ENCODE measurements at regions not wholly inside any gene's neighbourhood (a gene's known extent, or its start where the extent isn't known, plus 50 kb on each side); places are given as distances from the start of the nearest gene placed in this dataset.

GRCh38 chr6:103062136-103062535 is 1668.6 kb downstream of the GRIK2 start:
- no peaks in the 10 kb centered on the region for H3K27me3 ChIP-seq
- no peaks in the 10 kb centered on the region for H3K9me3 ChIP-seq (ENCODE audit: low read depth)
- DNase-seq (ENCODE audit: low read depth in 1 of 2, low spot score in 1 of 2): no peak
- no peak overlapping the region for H3K4me3 ChIP-seq
- H3K4me1 ChIP-seq (ENCODE audit: low read depth): no peaks in the 10 kb centered on the region
- H3K27ac ChIP-seq: no peak overlapping the region
- no peaks in the 10 kb centered on the region for H3K36me3 ChIP-seq
- no peak for TF ChIP-seq CTCF (IDR thresholded peaks at IDR 0.05; ENCODE audit: low read depth, low read length)

- no peak for DNase-seq (ENCODE audit: low read depth in 1 of 2, low spot score in 1 of 2)
- H3K27ac ChIP-seq: no peak overlapping the region
- H3K4me3 ChIP-seq: no peak overlapping the region
- H3K4me1 ChIP-seq (ENCODE audit: low read depth): no peaks in the 10 kb centered on the region
- TF ChIP-seq CTCF (IDR thresholded peaks at IDR 0.05; ENCODE audit: low read depth, low read length): no peak
- H3K9me3 ChIP-seq (ENCODE audit: low read depth): no peaks in the 10 kb centered on the region
- H3K27me3 ChIP-seq: no peaks in the 10 kb centered on the region
- no peaks in the 10 kb centered on the region for H3K36me3 ChIP-seq
Measured at GRCh38 chr6:103047567-103047966, 1654.1 kb downstream of the GRIK2 start.

GRCh38 chr6:103042336-103042735 is 1648.8 kb downstream of the GRIK2 start:
- Histone ChIP-seq H3K4me3 (no peak overlapping the region), H3K9me3 (ENCODE audit: low read depth) (no peaks in the 10 kb centered on the region), H3K27ac (no peak overlapping the region), H3K36me3 (no peaks in the 10 kb centered on the region), H3K4me1 (ENCODE audit: low read depth) (no peaks in the 10 kb centered on the region), H3K27me3 (no peaks in the 10 kb centered on the region)
- no peak for DNase-seq (ENCODE audit: low read depth in 1 of 2, low spot score in 1 of 2)
- TF ChIP-seq CTCF (IDR thresholded peaks at IDR 0.05; ENCODE audit: low read depth, low read length): no peak

GRCh38 chr6:103036846-103037245 is 1643.3 kb downstream of the GRIK2 start:
- no peak overlapping the region for H3K4me3 ChIP-seq

GRCh38 chr6:103027271-103027931 is 1633.9 kb downstream of the GRIK2 start:
- no peak overlapping the region for H3K27ac ChIP-seq
- TF ChIP-seq CTCF (IDR thresholded peaks at IDR 0.05; ENCODE audit: low read depth, low read length): no peak

More at GRCh38 chr6:103036846-103037245, 1643.3 kb downstream of the GRIK2 start:
- no peak for TF ChIP-seq CTCF (IDR thresholded peaks at IDR 0.05; ENCODE audit: low read depth, low read length)
- Histone ChIP-seq H3K27ac (no peak overlapping the region), H3K36me3 (no peaks in the 10 kb centered on the region), H3K9me3 (ENCODE audit: low read depth) (no peaks in the 10 kb centered on the region), H3K4me1 (ENCODE audit: low read depth) (no peaks in the 10 kb centered on the region), H3K27me3 (no peaks in the 10 kb centered on the region)
- no peak for DNase-seq (ENCODE audit: low read depth in 1 of 2, low spot score in 1 of 2)

More at GRCh38 chr6:103027271-103027931, 1633.9 kb downstream of the GRIK2 start:
- Histone ChIP-seq H3K4me3 (no peak overlapping the region), H3K9me3 (ENCODE audit: low read depth) (no peaks in the 10 kb centered on the region), H3K27me3 (no peaks in the 10 kb centered on the region), H3K4me1 (ENCODE audit: low read depth) (no peaks in the 10 kb centered on the region), H3K36me3 (no peaks in the 10 kb centered on the region)
- no peak for DNase-seq (ENCODE audit: low read depth in 1 of 2, low spot score in 1 of 2)
